ENCODE measurements at regions not wholly inside any gene's neighbourhood (a gene's known extent, or its start where the extent isn't known, plus 50 kb on each side); places are given as distances from the start of the nearest gene placed in this dataset.
"Not testable (repeated sequence)": the region's sequence is repeated elsewhere in the genome, so short reads cannot be mapped to it uniquely, and the experiment has no call there.

DNA sequence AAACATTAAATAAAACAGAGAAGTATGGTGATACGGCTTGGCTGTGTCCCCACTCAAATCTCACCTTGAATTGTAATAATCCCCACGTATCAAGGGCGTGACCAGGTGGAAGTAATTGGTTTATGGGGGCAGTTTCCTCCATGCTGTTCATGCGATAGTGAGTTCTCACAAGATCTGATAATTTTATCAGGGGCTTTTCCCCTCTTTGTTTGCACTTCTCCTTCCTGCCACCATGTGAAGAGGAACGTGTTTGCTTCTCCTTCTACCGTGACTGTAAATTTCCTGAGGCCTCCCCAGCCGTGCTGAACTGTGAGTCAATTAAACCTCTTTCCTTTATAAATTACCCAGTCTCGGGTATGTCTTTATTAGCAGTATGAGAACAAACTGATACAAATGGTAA lies 331.3 kb upstream of the CNR1 start:
- not testable (repeated sequence) for DNase-seq

DNA sequence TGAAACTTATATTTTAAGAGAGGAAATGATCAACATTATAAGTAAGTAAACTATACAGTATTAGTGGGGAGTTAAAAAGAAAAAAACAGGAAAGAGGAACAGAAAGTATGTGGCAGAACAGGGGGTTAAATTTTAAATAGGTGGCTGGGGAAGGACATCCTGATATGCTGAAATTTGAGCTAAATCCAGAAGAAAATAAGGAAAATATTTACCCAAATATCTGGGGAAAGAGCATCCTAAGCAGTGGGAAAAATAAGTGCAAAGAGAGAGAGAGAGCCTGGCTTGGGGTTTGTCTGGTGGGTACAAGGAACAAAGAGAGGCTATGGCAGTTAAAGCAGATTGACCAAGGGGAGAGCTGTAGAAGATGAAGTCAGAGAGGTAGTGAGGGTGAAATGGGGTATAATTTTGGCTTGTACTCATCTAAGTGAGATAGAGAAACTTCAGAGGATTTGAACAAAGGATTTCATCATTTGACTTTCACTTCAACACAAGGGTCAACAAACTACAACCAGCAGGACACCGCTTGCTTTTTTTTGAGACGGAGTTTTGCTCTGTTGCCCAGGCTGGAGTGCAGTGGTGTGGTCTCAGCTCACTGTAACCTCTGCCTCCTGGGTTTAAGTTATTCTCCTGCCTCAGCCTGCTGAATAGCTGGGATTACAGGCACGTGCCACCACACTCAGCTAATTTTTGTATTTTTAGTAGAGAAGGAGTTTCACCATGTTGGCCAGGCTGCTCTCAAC lies 328.4 kb upstream of the CNR1 start:
- no peak for DNase-seq

DNA sequence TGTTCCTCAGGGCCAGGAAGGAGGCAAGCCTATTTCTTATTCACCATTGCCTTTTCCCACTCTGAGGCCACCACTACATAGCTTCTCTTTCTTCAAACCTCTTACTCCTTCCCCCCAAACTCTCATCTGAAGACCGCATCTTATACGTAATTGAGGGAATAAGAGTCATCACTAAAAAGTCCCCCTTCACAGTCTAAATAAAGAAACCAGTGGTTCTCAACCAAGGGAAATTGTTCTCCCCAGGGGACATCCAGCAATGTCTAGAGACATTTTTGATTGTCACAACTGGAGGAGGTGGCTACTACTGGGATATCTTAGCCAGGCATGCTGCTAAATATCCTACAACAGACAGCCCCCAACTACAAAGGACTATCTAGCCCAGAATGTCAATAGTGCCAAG lies 327.6 kb upstream of the CNR1 start:
- DNase-seq, result no peak

DNA sequence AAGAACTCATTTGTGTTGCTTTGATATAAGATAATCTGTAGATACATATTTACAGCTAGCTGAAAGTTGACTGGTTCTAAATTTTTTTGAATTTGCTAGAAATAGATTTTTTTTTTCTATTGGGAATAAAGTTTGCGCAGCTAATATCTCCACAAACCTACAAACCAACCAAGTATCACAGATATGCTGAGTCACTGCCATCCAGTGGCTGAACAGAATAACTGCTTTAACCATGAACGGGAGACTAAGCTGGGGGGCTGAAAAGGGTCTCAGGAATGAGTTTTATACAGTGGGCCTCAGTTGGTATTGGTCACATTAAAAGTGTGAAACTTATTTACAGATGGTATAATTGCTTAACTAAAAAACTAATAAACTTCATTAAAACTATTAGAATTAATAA lies 326.7 kb upstream of the CNR1 start:
- DNase-seq, result peak; percentile 24

DNA sequence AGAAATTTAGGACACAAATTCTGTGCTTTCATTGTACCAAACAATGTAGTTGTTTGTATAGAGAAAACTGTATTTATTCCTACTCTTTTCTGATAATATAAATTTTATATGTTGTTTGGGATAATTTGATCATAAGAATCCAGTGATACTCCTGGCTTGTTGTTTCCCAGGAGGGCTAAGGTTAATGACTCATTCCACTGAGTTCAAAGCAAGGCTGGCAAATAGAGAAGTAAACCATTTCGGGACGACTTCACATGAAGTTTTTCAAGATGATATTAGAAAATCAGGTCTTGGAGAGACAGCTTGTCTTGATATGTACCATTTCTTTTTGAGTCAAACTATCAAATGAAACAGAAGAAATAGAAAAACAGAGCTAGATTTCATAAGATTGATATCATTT lies 326.1 kb upstream of the CNR1 start:
- DNase-seq, result no peak

DNA sequence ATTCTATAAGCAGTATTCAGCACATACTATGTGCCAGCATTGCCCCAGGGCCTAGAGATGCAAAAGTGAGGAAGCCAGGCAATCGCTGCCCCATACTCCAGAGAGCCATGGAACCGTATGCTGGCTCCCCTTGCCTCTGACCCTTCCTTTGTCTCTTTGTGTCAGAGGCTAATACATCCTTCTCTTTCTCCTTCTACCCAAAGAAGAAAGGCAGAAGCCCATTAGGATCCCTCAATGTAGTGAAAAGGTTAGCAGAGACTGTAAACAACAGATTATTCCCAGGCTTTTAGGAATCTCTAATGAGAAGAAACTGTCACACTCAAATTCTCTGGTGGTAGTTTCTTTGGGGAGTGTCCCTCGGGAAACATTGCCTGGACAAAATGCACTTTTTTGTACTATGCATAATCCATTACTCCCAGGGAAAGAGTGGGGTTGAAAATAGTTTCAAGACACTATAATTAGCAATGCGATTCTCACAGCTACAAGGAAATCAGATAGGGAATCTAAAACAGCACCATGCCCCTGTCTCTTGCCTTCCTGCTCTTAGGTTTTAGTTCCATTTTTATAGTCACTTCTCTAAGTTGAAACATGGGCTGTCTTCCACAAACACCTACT lies 325.2 kb upstream of the CNR1 start:
- no peak for DNase-seq

- no peak for DNase-seq
These were observed 324.7 kb upstream of the CNR1 start for GRCh38 chr6:88490908-88491264.

DNA sequence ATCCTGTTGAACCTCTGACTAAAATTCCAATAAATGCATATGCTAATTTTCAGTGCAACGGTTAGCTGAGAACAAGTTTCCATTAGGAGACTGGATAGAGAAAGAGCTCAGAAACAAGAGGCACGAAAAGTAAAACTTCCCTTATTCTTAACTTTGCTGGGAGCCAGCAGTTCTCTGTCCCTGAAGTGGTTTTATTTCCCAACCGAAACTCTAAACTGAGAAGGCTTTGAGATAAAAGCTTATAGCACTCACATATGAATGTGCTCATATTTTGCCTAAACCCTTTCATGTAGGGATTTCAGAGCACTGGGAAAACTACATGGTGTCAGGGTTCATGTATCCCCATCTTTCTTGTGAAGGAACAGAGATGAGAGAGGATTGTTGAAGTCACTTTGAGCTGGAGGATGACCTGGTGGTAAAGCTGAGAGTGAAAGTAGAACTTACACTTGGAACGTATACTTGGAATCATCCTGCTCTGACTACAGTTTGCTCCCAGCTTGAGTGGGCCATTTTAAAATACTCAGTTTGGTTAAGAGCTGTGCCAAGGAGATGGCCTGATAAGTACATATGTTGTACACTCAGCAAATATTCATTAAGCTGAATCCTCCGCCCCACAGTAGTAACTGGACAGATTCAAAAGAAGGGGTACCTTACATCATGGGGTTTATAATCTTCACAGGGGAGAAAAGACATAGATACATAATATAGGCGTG lies 324.2 kb upstream of the CNR1 start:
- DNase-seq, result no peak

- no peak for DNase-seq
These were observed 317.3 kb upstream of the CNR1 start for GRCh38 chr6:88483424-88483823.

GRCh38 chr6:88482465-88482864 lies 316.3 kb upstream of the CNR1 start:
- no peak for DNase-seq

GRCh38 chr6:88481519-88481918 lies 315.4 kb upstream of the CNR1 start:
- no peak for DNase-seq

GRCh38 chr6:88480816-88481215 lies 314.7 kb upstream of the CNR1 start:
- no peak for DNase-seq

- DNase-seq, result no peak
These were observed 311.3 kb upstream of the CNR1 start for GRCh38 chr6:88477413-88477812.

GRCh38 chr6:88476388-88476787 lies 310.2 kb upstream of the CNR1 start:
- DNase-seq, result no peak

DNA sequence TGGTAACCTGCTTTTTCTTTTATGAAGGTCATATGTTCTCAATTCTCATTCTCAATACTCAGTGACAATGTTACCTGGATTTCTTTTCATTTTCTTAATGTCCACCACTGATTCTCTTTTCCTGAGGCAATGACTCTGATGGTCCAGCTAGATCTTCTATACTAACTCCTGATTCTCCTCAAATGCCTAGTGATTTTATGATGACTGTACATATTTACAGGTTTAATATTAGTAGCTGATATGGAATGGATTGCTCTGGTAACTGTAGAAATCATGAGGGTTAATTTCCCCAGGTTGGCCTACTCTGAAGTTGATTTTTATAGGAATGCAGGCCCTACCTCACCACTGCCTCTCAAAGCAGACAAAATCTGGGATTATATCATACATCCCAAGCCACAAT lies 308.6 kb upstream of the CNR1 start:
- no peak for DNase-seq

DNA sequence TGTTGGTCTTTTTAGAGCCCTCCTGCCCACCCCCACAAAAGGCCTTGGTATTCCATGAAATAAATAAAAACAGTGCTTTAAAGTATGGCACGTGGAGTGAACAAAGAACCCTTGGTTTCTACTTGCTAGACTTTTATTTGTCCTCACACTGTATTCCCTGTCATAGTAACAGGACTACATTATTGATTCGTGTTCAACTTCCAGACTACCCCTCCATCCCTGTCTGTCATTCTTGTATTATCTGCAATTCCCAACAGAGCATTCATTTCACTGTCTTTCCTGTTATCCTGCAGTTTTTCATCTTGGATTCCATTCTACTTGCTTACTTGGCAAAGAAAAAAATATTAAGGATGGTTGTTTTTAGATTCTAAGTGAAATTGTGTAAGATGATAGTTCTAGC lies 307.4 kb upstream of the CNR1 start:
- DNase-seq, result no peak

DNA sequence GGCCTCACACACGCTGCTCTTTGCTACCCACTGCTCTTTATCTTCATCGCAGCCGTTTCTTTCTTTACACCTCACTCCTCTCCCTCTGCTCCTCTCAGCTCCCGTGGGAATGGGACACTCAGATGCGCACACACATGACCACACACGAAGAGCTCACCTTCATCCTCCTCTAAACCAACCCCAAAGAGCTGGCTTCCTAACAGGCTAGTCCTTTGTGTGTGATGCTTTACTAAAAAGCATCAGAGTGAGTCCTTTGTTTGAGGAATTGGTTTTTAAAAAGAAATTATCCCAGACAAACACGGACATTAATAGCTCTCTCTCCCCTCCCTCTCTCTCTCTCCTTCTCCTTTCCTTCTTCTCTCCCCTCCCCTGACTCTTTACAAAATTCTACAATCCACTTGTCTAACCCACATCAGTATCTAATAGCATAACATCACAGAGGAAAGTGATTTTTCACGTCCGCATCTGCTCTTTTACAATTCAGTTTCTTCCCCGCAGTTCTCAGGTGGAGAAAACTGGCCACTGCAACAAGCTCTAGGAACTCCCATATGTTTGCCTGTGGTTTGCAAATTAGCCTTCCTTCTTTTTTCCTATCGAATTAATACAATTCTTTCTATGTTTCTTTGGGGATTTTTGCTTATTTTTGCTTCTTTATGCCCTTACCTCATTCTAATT lies 306.8 kb upstream of the CNR1 start:
- no peak for DNase-seq

DNA sequence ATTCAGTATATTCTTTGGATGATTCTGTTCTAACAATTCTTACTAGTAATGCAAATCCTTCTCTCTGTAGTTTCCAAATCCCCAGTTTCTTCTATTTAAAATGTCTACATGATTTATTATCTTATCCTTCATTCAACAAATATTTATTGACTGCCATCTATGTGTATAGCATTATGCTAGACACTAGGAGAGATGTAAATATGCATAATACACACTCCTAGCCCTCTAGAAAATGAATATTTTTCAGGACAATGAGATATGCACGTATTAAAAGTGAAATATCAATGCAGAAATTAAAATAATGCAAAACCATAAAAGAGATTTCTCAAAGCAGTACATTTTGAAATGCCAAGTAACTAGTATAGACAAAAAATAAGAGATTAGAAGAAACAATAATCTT lies 293.5 kb upstream of the CNR1 start:
- no peak for DNase-seq

GRCh38 chr6:88459189-88459588 lies 293.0 kb upstream of the CNR1 start:
- peak; percentile 90 for DNase-seq

DNA sequence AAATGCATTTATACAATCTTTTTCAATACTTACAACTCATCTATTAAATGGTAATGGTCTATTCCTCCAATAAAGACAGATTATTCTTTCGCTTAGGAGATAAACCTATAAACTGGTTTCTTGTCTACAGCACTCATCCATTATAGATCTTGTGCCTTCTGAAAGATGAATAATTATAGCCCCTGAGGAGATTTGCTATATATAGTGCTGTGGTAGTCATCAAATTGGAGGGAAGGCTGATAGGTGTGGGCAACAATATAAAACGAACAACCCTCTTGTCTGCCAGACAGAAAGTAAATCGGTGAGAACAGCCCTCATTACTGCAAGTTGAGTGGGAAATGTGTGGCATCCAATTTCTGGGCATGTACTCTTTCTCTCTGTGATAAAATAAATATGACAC lies 292.5 kb upstream of the CNR1 start:
- DNase-seq, result peak; percentile 88

GRCh38 chr6:88456221-88456859 lies 290.2 kb upstream of the CNR1 start:
- no peak for DNase-seq

DNA sequence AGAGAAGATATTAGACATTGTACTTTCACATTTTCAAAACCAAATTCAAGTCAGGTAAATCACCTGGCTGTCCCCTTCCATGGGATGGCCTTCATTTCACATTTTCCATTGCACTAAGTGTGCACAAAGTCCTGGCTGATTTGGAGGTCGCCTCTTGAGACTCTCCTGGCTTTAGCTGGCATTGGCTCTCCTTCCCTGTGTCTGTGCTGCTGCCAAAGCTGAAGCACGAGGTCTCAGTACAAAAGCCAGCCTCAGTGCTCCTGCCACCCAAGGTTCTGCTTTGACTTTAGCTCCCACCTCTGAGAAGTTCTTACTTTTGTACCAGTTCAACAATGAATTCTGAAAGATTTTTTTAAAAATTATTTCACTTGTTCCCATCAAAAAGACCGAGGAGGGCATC lies 289.2 kb upstream of the CNR1 start:
- no peak for DNase-seq

- DNase-seq, result peak; percentile 48
These were observed 288.5 kb upstream of the CNR1 start for GRCh38 chr6:88454658-88455057.
